Fibroblast of pulmonary artery (primary cell): ENCODE measurements at regions not wholly inside any gene's neighbourhood (a gene's known extent, or its start where the extent isn't known, plus 50 kb on each side); places are given as distances from the start of the nearest gene placed in this dataset.
A peak's percentile ranks its signal among the peaks of the same experiment; 100 is the strongest.

Experiments used
- DNase-seq: peaks from one replicate; pipeline ENCODE4 v3.0.0-alpha.2; 2010; ENCODE audit warnings: low read depth
- H3K4me3 ChIP-seq: replicated peaks from 2 replicates; pipeline ENCODE4 v1.5.1; 2011; ENCODE audit warnings: low read depth, mild to moderate bottlenecking, control low read depth, low read length, moderate library complexity
- TF ChIP-seq, protein P1 (sequence below): IDR thresholded peaks from 2 replicates; pipeline ENCODE4 v1.5.1; 2011; ENCODE audit warnings: mild to moderate bottlenecking, control low read depth, low read length, inconsistent platforms; ENCODE audit errors: missing control alignments

DNA sequence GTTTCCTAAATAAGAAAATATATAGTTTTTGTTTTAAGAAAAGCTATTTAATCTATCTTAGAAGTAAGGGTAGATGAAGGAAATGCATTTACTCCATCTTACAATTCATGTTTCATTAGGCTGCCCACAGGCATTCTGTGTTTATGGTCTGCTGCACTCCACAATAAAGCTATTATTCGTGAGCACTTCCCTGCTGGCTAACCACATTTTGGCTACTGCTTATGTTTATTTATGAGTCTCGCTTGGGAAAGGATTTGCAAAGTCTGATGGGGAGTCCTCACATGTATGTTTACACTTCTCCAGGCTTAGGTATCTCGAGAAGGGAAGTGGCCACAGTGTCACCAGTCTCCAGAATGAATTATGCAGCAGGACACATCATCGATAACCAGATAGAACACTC, 260.8 kb upstream of the VCX start:
- H3K4me3 ChIP-seq = no peak overlapping the region
- no peak for DNase-seq
- TF ChIP-seq, protein P1, sequence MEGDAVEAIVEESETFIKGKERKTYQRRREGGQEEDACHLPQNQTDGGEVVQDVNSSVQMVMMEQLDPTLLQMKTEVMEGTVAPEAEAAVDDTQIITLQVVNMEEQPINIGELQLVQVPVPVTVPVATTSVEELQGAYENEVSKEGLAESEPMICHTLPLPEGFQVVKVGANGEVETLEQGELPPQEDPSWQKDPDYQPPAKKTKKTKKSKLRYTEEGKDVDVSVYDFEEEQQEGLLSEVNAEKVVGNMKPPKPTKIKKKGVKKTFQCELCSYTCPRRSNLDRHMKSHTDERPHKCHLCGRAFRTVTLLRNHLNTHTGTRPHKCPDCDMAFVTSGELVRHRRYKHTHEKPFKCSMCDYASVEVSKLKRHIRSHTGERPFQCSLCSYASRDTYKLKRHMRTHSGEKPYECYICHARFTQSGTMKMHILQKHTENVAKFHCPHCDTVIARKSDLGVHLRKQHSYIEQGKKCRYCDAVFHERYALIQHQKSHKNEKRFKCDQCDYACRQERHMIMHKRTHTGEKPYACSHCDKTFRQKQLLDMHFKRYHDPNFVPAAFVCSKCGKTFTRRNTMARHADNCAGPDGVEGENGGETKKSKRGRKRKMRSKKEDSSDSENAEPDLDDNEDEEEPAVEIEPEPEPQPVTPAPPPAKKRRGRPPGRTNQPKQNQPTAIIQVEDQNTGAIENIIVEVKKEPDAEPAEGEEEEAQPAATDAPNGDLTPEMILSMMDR = no peak

DNA sequence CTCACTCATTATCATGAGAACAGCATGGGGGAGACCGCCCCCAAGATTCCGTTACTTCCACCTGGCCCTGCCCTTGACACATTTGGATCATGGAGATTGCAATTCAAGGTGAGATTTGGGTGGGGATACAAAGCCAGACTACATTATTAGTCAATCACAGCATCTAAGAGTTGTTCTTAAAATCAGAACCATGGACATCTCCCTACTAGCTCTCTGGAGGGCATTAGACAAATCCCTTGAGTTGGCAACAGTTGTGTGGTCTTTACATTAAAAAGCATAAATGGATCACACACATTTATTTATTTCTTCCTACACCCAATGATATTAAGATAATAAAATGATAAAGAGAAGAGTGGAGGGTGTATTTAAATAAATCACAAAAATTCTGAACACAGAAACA, 262.8 kb upstream of the VCX start:
- TF ChIP-seq, protein P1 = no peak
- no peak overlapping the region for H3K4me3 ChIP-seq
- no peak for DNase-seq

DNA sequence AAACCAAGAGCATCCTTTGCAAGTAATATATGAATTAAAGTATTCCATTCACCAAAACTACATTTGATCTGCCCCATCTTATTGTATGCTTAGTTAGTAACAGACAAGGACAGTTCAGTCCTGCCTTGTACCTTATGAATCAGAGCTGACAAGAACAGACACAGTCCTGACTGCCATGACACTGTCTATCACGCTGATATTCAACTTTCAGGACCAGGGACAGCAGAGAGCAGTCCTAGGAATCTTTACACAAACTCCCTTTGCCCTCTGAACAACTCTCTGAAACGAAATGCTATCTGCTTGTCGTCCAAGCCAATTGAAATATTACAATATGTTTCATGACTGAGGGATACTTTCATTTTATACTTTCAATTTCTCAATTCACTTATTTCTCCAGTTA, 268.6 kb upstream of the VCX start:
- DNase-seq = peak; percentile 0
- no peak overlapping the region for H3K4me3 ChIP-seq
- TF ChIP-seq, protein P1 = no peak

DNA sequence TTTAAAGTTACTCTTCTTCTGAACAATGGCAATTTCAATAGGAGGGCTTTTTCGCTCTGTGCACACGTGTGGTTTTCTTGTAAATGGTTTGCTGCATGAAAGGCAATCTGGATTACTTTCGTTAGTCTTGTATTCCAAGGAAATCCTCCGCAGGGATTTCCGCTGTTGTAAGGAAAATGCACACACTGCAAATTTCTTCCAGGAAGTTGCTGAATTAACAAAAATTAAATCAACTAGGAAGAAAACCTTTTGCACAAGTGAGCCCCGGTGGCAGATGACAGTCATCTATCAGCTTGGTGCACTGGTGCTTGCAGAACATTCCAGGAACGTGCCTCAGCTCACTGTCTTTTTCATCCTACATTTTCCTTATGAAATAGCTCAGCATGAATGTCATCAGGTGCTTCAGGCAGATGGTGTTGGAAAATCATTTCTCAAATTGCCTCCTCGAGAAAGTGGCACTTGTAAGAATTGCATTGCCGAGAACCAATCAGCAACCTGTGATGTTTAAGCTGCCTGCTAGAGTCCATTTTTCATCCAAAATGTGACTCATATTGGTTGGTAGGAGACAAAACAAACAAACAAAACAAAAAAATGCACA, 272.4 kb upstream of the VCX start:
- H3K4me3 ChIP-seq = no peak overlapping the region
- TF ChIP-seq, protein P1 = no peak
- DNase-seq = no peak

DNA sequence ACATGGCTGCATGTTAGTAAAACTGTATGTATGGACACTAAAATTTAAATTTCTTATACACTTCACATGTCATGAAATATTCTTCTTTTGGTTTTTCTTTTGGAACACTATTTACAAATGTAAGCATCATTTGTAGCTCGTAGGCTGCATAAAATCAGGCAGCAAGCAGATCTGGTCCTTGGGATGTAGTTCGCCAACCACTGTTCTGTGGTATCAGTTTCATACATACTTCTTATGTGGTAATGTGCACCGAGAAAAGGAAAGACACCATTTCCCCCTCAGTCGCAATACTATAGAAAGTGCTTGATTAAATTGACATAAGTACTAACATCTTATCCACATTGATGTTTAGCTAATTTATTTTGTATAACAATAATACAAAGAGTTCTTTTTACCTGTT, 274.4 kb upstream of the VCX start:
- DNase-seq = no peak
- TF ChIP-seq, protein P1 = no peak
- no peak overlapping the region for H3K4me3 ChIP-seq

DNA sequence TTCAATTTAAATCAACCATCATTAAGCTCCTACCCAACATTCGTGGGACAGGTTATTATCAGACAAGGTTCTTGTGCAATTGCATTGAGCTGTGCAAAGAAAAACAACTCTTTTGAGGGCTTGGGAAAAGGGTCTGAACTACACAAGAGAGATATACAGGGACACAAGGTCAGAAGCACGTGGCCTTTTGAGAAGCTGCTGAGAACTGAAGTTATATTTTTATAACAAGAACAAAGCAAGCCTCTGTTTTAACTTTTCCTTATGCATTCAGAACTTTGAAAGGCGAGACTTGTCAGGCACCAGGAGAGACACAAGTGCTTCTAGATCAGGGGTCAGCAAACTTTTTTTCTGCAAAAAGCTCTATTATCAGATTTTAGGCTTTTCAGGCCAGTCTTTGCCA, 274.8 kb upstream of the VCX start:
- no peak for DNase-seq
- TF ChIP-seq, protein P1 = no peak
- H3K4me3 ChIP-seq = no peak overlapping the region

DNA sequence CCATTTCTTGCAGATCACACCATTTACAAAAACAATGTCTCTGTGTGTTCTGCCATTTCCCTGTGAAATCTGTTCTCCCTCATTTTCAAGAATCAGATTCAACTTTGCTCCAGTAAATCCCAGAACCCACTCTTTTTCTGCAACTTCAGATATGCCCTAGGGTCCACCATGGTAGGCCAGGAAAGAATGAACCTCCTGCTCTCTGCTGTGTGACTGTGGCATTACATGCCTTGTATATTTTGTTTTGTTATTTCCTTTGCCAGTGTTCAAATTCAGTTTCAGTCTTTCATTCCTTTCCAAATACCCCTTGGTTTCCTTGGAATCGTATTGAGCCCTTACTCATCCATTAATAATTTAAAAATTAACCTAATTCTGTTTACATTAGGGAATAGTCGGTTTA, 290.2 kb upstream of the VCX start:
- TF ChIP-seq, protein P1 = no peak
- DNase-seq = no peak
- H3K4me3 ChIP-seq = no peak overlapping the region
